NCI-H460 (cell line): ENCODE measurements at regions not wholly inside any gene's neighbourhood (a gene's known extent, or its start where the extent isn't known, plus 50 kb on each side); places are given as distances from the start of the nearest gene placed in this dataset.

Experiments
- DNase-seq: peaks from one replicate; pipeline ENCODE4 v3.0.0-alpha.2; 2016; ENCODE audit warnings: low read depth; ENCODE audit errors: extremely low read depth

GRCh38 chr18:43635397-43635796 is 358.1 kb upstream of the SYT4 start:
- DNase-seq = no peak

- no peak for DNase-seq
Observed at GRCh38 chr18:43642727-43643330, 365.5 kb upstream of the SYT4 start.

GRCh38 chr18:43648002-43648401 is 370.7 kb upstream of the SYT4 start:
- no peak for DNase-seq

- DNase-seq = no peak
Observed at GRCh38 chr18:43649649-43650357, 372.5 kb upstream of the SYT4 start.

- no peak for DNase-seq
Observed at GRCh38 chr18:43650426-43650825, 373.1 kb upstream of the SYT4 start.

- DNase-seq = no peak
Observed at GRCh38 chr18:43651057-43651456, 373.8 kb upstream of the SYT4 start.

- no peak for DNase-seq
Observed at GRCh38 chr18:43656547-43656946, 379.3 kb upstream of the SYT4 start.

GRCh38 chr18:43661570-43661969 is 384.3 kb upstream of the SYT4 start:
- peak; percentile 18 for DNase-seq

- no peak for DNase-seq
Observed at GRCh38 chr18:43662657-43663056, 385.4 kb upstream of the SYT4 start.

GRCh38 chr18:43663159-43663558 is 385.9 kb upstream of the SYT4 start:
- no peak for DNase-seq

GRCh38 chr18:43664487-43665008 is 387.3 kb upstream of the SYT4 start:
- DNase-seq = no peak

- DNase-seq = no peak
Observed at GRCh38 chr18:43665105-43665788, 388.0 kb upstream of the SYT4 start.

GRCh38 chr18:43668866-43669265 is 391.6 kb upstream of the SYT4 start:
- DNase-seq = no peak

- no peak for DNase-seq
Observed at GRCh38 chr18:43671431-43671830, 394.1 kb upstream of the SYT4 start.

GRCh38 chr18:43680096-43680495 is 402.8 kb upstream of the SYT4 start:
- DNase-seq = no peak

- DNase-seq = no peak
Observed at GRCh38 chr18:43681661-43682060, 404.4 kb upstream of the SYT4 start.

GRCh38 chr18:43682196-43682595 is 404.9 kb upstream of the SYT4 start:
- no peak for DNase-seq

- no peak for DNase-seq
Observed at GRCh38 chr18:43686709-43687108, 409.4 kb upstream of the SYT4 start.

GRCh38 chr18:43692099-43692690 is 414.9 kb upstream of the SYT4 start:
- DNase-seq = no peak

- no peak for DNase-seq
Observed at GRCh38 chr18:43702399-43702798, 425.1 kb upstream of the SYT4 start.

GRCh38 chr18:43703050-43703449 is 425.8 kb upstream of the SYT4 start:
- DNase-seq = no peak
